A549 (cell line): ENCODE measurements at regions not wholly inside any gene's neighbourhood (a gene's known extent, or its start where the extent isn't known, plus 50 kb on each side); places are given as distances from the start of the nearest gene placed in this dataset.

ENCODE experiments used
- CEBPB ChIP-seq, 2 experiments: fragments of >200 bp in 1 of 2; sonication (Bioruptor Twin) in 1 of 2; formaldehyde crosslinking in 1 of 2; IDR thresholded peaks; 2 replicates each; pipeline ENCODE4 v1.6.1; 2012 to 2016
- MAX ChIP-seq: IDR thresholded peaks from 2 replicates; pipeline ENCODE4 v1.6.1; 2012
- ZC3H11A ChIP-seq: fragments of 450-650 bp; IDR thresholded peaks from 2 replicates; pipeline ENCODE4 v1.6.1; 2014; ENCODE audit warnings: antibody characterized with exemption, mild to moderate bottlenecking
- TF ChIP-seq, protein P1 (sequence below): fragments of >200 bp; sonication (Bioruptor Twin); formaldehyde crosslinking; IDR thresholded peaks from 3 replicates; pipeline ENCODE4 v1.5.1; 2016
- TF ChIP-seq, protein P2 (sequence below): fragments of 200-600 bp; sonication (generic); IDR thresholded peaks from 2 replicates; pipeline ENCODE4 v1.6.1; 2016; ENCODE audit warnings: antibody characterized with exemption, mild to moderate bottlenecking, moderate library complexity

- TF ChIP-seq, protein P1, sequence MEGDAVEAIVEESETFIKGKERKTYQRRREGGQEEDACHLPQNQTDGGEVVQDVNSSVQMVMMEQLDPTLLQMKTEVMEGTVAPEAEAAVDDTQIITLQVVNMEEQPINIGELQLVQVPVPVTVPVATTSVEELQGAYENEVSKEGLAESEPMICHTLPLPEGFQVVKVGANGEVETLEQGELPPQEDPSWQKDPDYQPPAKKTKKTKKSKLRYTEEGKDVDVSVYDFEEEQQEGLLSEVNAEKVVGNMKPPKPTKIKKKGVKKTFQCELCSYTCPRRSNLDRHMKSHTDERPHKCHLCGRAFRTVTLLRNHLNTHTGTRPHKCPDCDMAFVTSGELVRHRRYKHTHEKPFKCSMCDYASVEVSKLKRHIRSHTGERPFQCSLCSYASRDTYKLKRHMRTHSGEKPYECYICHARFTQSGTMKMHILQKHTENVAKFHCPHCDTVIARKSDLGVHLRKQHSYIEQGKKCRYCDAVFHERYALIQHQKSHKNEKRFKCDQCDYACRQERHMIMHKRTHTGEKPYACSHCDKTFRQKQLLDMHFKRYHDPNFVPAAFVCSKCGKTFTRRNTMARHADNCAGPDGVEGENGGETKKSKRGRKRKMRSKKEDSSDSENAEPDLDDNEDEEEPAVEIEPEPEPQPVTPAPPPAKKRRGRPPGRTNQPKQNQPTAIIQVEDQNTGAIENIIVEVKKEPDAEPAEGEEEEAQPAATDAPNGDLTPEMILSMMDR, result no peak
- TF ChIP-seq, protein P2, sequence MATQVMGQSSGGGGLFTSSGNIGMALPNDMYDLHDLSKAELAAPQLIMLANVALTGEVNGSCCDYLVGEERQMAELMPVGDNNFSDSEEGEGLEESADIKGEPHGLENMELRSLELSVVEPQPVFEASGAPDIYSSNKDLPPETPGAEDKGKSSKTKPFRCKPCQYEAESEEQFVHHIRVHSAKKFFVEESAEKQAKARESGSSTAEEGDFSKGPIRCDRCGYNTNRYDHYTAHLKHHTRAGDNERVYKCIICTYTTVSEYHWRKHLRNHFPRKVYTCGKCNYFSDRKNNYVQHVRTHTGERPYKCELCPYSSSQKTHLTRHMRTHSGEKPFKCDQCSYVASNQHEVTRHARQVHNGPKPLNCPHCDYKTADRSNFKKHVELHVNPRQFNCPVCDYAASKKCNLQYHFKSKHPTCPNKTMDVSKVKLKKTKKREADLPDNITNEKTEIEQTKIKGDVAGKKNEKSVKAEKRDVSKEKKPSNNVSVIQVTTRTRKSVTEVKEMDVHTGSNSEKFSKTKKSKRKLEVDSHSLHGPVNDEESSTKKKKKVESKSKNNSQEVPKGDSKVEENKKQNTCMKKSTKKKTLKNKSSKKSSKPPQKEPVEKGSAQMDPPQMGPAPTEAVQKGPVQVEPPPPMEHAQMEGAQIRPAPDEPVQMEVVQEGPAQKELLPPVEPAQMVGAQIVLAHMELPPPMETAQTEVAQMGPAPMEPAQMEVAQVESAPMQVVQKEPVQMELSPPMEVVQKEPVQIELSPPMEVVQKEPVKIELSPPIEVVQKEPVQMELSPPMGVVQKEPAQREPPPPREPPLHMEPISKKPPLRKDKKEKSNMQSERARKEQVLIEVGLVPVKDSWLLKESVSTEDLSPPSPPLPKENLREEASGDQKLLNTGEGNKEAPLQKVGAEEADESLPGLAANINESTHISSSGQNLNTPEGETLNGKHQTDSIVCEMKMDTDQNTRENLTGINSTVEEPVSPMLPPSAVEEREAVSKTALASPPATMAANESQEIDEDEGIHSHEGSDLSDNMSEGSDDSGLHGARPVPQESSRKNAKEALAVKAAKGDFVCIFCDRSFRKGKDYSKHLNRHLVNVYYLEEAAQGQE, result no peak
- TF ChIP-seq ZC3H11A, result no peak
- TF ChIP-seq MAX, result no peak
- TF ChIP-seq CEBPB (IDR thresholded peaks at IDR 0.05), result no peak
These were observed 119.6 kb upstream of the RIMS1 start for GRCh38 chr6:71766796-71767195.
